Activated CD4-positive, alpha-beta T cell treated with anti-CD3 and anti-CD28 coated beads, Interleukin-2, Interleukin-4, amounts not matched to agents 100 ng/mL and 50 ng/mL, durations not matched to agents 16 hours and 8 hours (primary cell): ENCODE measurements at regions not wholly inside any gene's neighbourhood (a gene's known extent, or its start where the extent isn't known, plus 50 kb on each side); places are given as distances from the start of the nearest gene placed in this dataset.

Experiments
- DNase-seq: peaks from one replicate; pipeline ENCODE4 v3.0.0-alpha.2; 2020; ENCODE audit warnings: low spot score

GRCh38 chr14:56918849-56919574 is 108.7 kb upstream of the OTX2 start:
- DNase-seq, result no peak

GRCh38 chr14:56905282-56905681 is 95.0 kb upstream of the OTX2 start:
- no peak for DNase-seq

GRCh38 chr14:56903304-56903969 is 93.2 kb upstream of the OTX2 start:
- no peak for DNase-seq

- no peak for DNase-seq
These were observed 92.1 kb upstream of the OTX2 start for GRCh38 chr14:56902385-56902784.

- DNase-seq, result no peak
These were observed 90.4 kb upstream of the OTX2 start for GRCh38 chr14:56900726-56901125.

- DNase-seq, result no peak
These were observed 89.5 kb upstream of the OTX2 start for GRCh38 chr14:56899829-56900228.

GRCh38 chr14:56896922-56897321 is 86.6 kb upstream of the OTX2 start:
- no peak for DNase-seq

- DNase-seq, result no peak
These were observed 86.0 kb upstream of the OTX2 start for GRCh38 chr14:56896231-56896630.

GRCh38 chr14:56895154-56895553 is 84.9 kb upstream of the OTX2 start:
- no peak for DNase-seq

GRCh38 chr14:56894591-56894991 is 84.3 kb upstream of the OTX2 start:
- DNase-seq, result no peak

- no peak for DNase-seq
These were observed 82.7 kb upstream of the OTX2 start for GRCh38 chr14:56892959-56893358.

GRCh38 chr14:56891226-56891625 is 80.9 kb upstream of the OTX2 start:
- no peak for DNase-seq

GRCh38 chr14:56889705-56890104 is 79.4 kb upstream of the OTX2 start:
- DNase-seq, result no peak

- no peak for DNase-seq
These were observed 78.0 kb upstream of the OTX2 start for GRCh38 chr14:56888274-56888673.

- DNase-seq, result no peak
These were observed 76.9 kb upstream of the OTX2 start for GRCh38 chr14:56887216-56887615.

GRCh38 chr14:56886471-56887062 is 76.3 kb upstream of the OTX2 start:
- no peak for DNase-seq

- no peak for DNase-seq
These were observed 75.5 kb upstream of the OTX2 start for GRCh38 chr14:56885825-56886224.

GRCh38 chr14:56884617-56885016 is 74.3 kb upstream of the OTX2 start:
- DNase-seq, result no peak

GRCh38 chr14:56881181-56881580 is 70.9 kb upstream of the OTX2 start:
- no peak for DNase-seq

GRCh38 chr14:56878766-56879165 is 68.5 kb upstream of the OTX2 start:
- no peak for DNase-seq

GRCh38 chr14:56875104-56875675 is 64.9 kb upstream of the OTX2 start:
- DNase-seq, result no peak

- peak; percentile 2 for DNase-seq
These were observed 64.1 kb upstream of the OTX2 start for GRCh38 chr14:56874375-56874774.

- DNase-seq, result no peak
These were observed 60.1 kb upstream of the OTX2 start for GRCh38 chr14:56870336-56870735.
